Keratinocyte (primary cell): ENCODE measurements at regions not wholly inside any gene's neighbourhood (a gene's known extent, or its start where the extent isn't known, plus 50 kb on each side); places are given as distances from the start of the nearest gene placed in this dataset.

Source experiments
- DNase-seq: peaks from one replicate; pipeline ENCODE4 v3.0.0-alpha.2; 2011; ENCODE audit warnings: low read depth, missing footprints, low spot score
- FAIRE-seq: peaks from 2 replicates; lab custom pipeline; 2011; peaks lifted over from hg19 to GRCh38; lab: Jason Lieb, UNC
- H2AFZ ChIP-seq: 2 replicates; pipeline ENCODE4 v1.6.0; 2012; ENCODE audit warnings: low read length, control low read depth, inconsistent platforms; ENCODE audit not compliant: control insufficient read depth
- H3K27ac ChIP-seq: 2 replicates; pipeline ENCODE4 v1.5.1; 2011; ENCODE audit warnings: low read length; ENCODE audit not compliant: control insufficient read depth, insufficient read depth
- H3K27me3 ChIP-seq: 3 replicates; pipeline ENCODE4 v1.6.0; 2011; ENCODE audit warnings: low read length; ENCODE audit not compliant: control insufficient read depth, insufficient read depth; ENCODE audit errors: extremely low read depth
- H3K36me3 ChIP-seq, 2 experiments: 2 replicates in 1 of 2; 3 replicates in 1 of 2; pipeline ENCODE4 v1.5.1; 2011; ENCODE audit warnings: low read length in 2 of 2, mild to moderate bottlenecking in 1 of 2; ENCODE audit not compliant: control insufficient read depth in 2 of 2, insufficient read depth in 2 of 2; ENCODE audit errors: extremely low read depth in 1 of 2
- H3K4me1 ChIP-seq: 3 replicates; pipeline ENCODE4 v1.5.1; 2011; ENCODE audit warnings: low read length; ENCODE audit not compliant: control insufficient read depth, insufficient read depth; ENCODE audit errors: extremely low read depth
- H3K4me2 ChIP-seq: 3 replicates; pipeline ENCODE4 v1.6.0; 2011; ENCODE audit warnings: low read depth, low read length; ENCODE audit not compliant: control insufficient read depth, insufficient read depth; ENCODE audit errors: extremely low read depth
- H3K4me3 ChIP-seq, 3 experiments: fragments of 200-600 bp in 1 of 3; sonication (generic) in 1 of 3; 2 replicates in 2 of 3; 3 replicates in 1 of 3; pipeline ENCODE4 v1.5.1; 2011 to 2016; ENCODE audit warnings: low read length in 3 of 3, mild to moderate bottlenecking in 3 of 3, control low read depth in 2 of 3, inconsistent platforms in 1 of 3, low read depth in 1 of 3, mixed read lengths in 1 of 3, mixed run types in 1 of 3, moderate library complexity in 1 of 3; ENCODE audit not compliant: control insufficient read depth in 2 of 3, insufficient read depth in 2 of 3; ENCODE audit errors: extremely low read depth in 1 of 3
- H3K79me2 ChIP-seq: 2 replicates; pipeline ENCODE4 v1.6.0; 2012; ENCODE audit warnings: low read length; ENCODE audit not compliant: control insufficient read depth, insufficient read depth
- H3K9ac ChIP-seq: 3 replicates; pipeline ENCODE4 v1.6.0; 2011; ENCODE audit warnings: low read length; ENCODE audit not compliant: control insufficient read depth, insufficient read depth; ENCODE audit errors: extremely low read depth
- H3K9me1 ChIP-seq: 3 replicates; pipeline ENCODE4 v1.6.0; 2011; ENCODE audit warnings: low read length; ENCODE audit not compliant: control insufficient read depth, insufficient read depth; ENCODE audit errors: extremely low read depth
- H3K9me3 ChIP-seq: 2 replicates; pipeline ENCODE4 v1.5.1; 2012; ENCODE audit warnings: low read depth, low read length; ENCODE audit not compliant: control insufficient read depth
- H4K20me1 ChIP-seq: 3 replicates; pipeline ENCODE4 v1.6.0; 2011; ENCODE audit warnings: low read length; ENCODE audit not compliant: control insufficient read depth, insufficient read depth; ENCODE audit errors: extremely low read depth
- EZH2 ChIP-seq: IDR thresholded peaks from one replicate; pipeline ENCODE4 v1.6.1; 2012; ENCODE audit warnings: inconsistent platforms, mild to moderate bottlenecking, low read length, moderate library complexity
- dilution Hi-C: fragments of 300-500 bp; cut with MboI; formaldehyde crosslinking; loops from one replicate; pipeline ENCODE4 v1.7.0; 2020; ENCODE audit warnings: low sequenced_read_pairs; ENCODE audit not compliant: extremely low pct_ligation_motif_present
- TF ChIP-seq, protein P1 (sequence below), 3 experiments: IDR thresholded peaks in 1 of 3; conservative IDR thresholded peaks in 1 of 3; optimal IDR thresholded peaks in 1 of 3; 2 replicates in 2 of 3; 3 replicates in 1 of 3; pipeline versions ENCODE3 to v1.5.1; 2011; ENCODE audit warnings: low read length in 3 of 3, mild to moderate bottlenecking in 3 of 3, moderate library complexity in 2 of 3, control low read depth in 1 of 3, inconsistent platforms in 1 of 3; ENCODE audit not compliant: insufficient read depth in 2 of 3; ENCODE audit errors: extremely low read depth in 1 of 3

DNA sequence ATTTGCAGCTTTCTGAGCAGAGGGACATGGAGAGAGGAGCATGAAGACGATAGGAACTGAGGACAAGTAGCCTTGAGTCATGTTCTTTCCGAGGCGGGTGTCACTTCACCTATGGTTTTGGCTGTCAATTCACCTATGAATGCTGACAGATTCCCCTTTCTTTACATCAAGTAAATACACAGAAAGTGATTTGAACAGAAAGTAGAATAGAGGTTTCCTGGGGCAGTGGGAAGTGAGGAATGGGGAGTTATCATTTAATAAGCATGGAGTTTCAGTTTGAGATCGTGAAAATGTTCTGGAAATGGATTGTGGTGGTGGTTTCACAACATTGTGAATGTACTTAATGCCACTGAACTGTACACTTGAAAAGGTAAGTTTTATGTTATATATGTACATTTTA lies 138.4 kb upstream of the MDFIC start:
- Histone ChIP-seq H3K36me3 (no peaks in the 10 kb centered on the region), H2AFZ (no peak overlapping the region), H3K27me3 (no peaks in the 10 kb centered on the region), H3K79me2 (no peaks in the 10 kb centered on the region), H3K27ac (no peak overlapping the region), H4K20me1 (no peaks in the 10 kb centered on the region), H3K4me3 (no peak overlapping the region), H3K9me3 (no peaks in the 10 kb centered on the region), H3K4me1 (peaks cover 9% of the 10 kb centered on the region), H3K9ac (no peak overlapping the region), H3K9me1 (no peaks in the 10 kb centered on the region), H3K4me2 (no peak overlapping the region)
- FAIRE-seq (no peak), DNase-seq (no peak)
- dilution Hi-C loops: no loop called here
- TF ChIP-seq EZH2: no peak
- TF ChIP-seq, protein P1, sequence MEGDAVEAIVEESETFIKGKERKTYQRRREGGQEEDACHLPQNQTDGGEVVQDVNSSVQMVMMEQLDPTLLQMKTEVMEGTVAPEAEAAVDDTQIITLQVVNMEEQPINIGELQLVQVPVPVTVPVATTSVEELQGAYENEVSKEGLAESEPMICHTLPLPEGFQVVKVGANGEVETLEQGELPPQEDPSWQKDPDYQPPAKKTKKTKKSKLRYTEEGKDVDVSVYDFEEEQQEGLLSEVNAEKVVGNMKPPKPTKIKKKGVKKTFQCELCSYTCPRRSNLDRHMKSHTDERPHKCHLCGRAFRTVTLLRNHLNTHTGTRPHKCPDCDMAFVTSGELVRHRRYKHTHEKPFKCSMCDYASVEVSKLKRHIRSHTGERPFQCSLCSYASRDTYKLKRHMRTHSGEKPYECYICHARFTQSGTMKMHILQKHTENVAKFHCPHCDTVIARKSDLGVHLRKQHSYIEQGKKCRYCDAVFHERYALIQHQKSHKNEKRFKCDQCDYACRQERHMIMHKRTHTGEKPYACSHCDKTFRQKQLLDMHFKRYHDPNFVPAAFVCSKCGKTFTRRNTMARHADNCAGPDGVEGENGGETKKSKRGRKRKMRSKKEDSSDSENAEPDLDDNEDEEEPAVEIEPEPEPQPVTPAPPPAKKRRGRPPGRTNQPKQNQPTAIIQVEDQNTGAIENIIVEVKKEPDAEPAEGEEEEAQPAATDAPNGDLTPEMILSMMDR (optimal IDR thresholded peaks at IDR 0.05 in 1 of 3, IDR thresholded peaks at IDR 0.05 in 1 of 3, conservative IDR thresholded peaks at IDR 0.05 in 1 of 3; ENCODE audit: extremely low read depth in 1 of 3, insufficient read depth in 2 of 3, low read length in 3 of 3): no peak

DNA sequence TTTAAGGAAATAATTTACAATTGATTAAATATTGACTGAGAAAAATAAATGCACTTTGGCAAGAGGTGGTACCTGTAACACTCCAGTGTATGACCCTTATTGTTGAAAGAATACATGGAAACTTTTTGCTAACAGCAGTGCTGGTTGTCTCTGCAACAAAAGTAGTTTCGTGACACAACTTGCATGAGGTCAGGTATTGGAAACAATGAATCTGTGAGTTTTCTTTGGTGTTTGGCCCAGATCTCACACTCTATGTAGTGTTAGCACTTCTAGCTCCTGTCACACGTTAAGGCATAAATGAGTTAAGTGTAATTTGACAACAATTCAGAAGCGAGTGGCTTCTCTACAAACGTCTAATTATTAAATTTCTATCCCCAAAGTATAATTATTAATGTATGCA lies 137.7 kb upstream of the MDFIC start:
- Histone ChIP-seq H2AFZ (no peak overlapping the region), H3K9me3 (no peaks in the 10 kb centered on the region), H3K4me1 (peaks cover 9% of the 10 kb centered on the region), H4K20me1 (no peaks in the 10 kb centered on the region), H3K79me2 (no peaks in the 10 kb centered on the region), H3K4me3 (no peak overlapping the region), H3K9me1 (no peaks in the 10 kb centered on the region), H3K9ac (no peak overlapping the region), H3K27ac (no peak overlapping the region), H3K4me2 (no peak overlapping the region), H3K27me3 (no peaks in the 10 kb centered on the region), H3K36me3 (no peaks in the 10 kb centered on the region)
- FAIRE-seq (no peak), DNase-seq (no peak)
- no peak for TF ChIP-seq EZH2
- TF ChIP-seq, protein P1 (optimal IDR thresholded peaks at IDR 0.05 in 1 of 3, IDR thresholded peaks at IDR 0.05 in 1 of 3, conservative IDR thresholded peaks at IDR 0.05 in 1 of 3; ENCODE audit: extremely low read depth in 1 of 3, insufficient read depth in 2 of 3, low read length in 3 of 3): no peak
- dilution Hi-C loops: no loop called here
